SK-N-SH (cell line): ENCODE measurements at regions not wholly inside any gene's neighbourhood (a gene's known extent, or its start where the extent isn't known, plus 50 kb on each side); places are given as distances from the start of the nearest gene placed in this dataset.

Experiments used
- CTCF ChIA-PET: fragments of 300-600, 350-600 bp; formaldehyde crosslinking; extraction: SDS; loops from one replicate; lab custom pipeline; 2021; lab: Yijun Ruan, JAX
- POLR2A ChIA-PET: fragments of 350-600 bp; sonication (Branson Sonifier 250); formaldehyde crosslinking; extraction: SDS; loops from one replicate; lab custom pipeline; 2020; ENCODE audit warnings: antibody characterized with exemption, inconsistent platforms; lab: Yijun Ruan, JAX
- DNase-seq: peaks from one replicate; pipeline ENCODE4 v3.0.0; 2012
- H2AFZ ChIP-seq: fragments of 200-600 bp; sonication (generic); 2 replicates; pipeline ENCODE4 v1.8.1; 2016; ENCODE audit warnings: antibody characterized with exemption, mild to moderate bottlenecking, low read depth
- H3F3A ChIP-seq: fragments of 200-600 bp; sonication (generic); replicated peaks from 2 replicates; pipeline ENCODE3; 2016; ENCODE audit warnings: antibody characterized with exemption, mild to moderate bottlenecking; ENCODE audit not compliant: insufficient read depth
- H3K27ac ChIP-seq, 2 experiments: fragments of 200-500 bp in 1 of 2; fragments of 200-600 bp in 1 of 2; sonication (Bioruptor generic) in 1 of 2; sonication (generic), shearing (Covaris generic) in 1 of 2; 2 replicates each; pipeline versions ENCODE4 v1.5.1 to v1.6.1; 2014 to 2016; ENCODE audit warnings: low read depth in 2 of 2, inconsistent platforms in 1 of 2, low read length in 1 of 2, mild to moderate bottlenecking in 1 of 2, mixed read lengths in 1 of 2
- H3K27me3 ChIP-seq: fragments of 200-600 bp; sonication (generic), shearing (Covaris generic); 2 replicates; pipeline ENCODE4 v1.6.1; 2016; ENCODE audit warnings: mixed run types; ENCODE audit not compliant: insufficient read depth
- H3K36me3 ChIP-seq, 2 experiments: fragments of 200-500 bp in 1 of 2; fragments of 200-600 bp in 1 of 2; sonication (Bioruptor generic) in 1 of 2; sonication (generic) in 1 of 2; replicated peaks in 1 of 2; 2 replicates each; pipeline versions ENCODE3 to v1.5.1; 2014 to 2016; ENCODE audit warnings: low read length in 1 of 2, mild to moderate bottlenecking in 1 of 2; ENCODE audit not compliant: insufficient read depth in 2 of 2, control insufficient read depth in 1 of 2
- H3K4me1 ChIP-seq, 2 experiments: fragments of 200-500 bp in 1 of 2; fragments of 200-600 bp in 1 of 2; sonication (Bioruptor generic) in 1 of 2; sonication (generic), shearing (Covaris generic) in 1 of 2; 2 replicates each; pipeline versions ENCODE4 v1.5.1 to v1.6.1; 2014 to 2016; ENCODE audit warnings: low read depth in 1 of 2, low read length in 1 of 2, mixed run types in 1 of 2; ENCODE audit not compliant: insufficient read depth in 2 of 2, control insufficient read depth in 1 of 2
- H3K4me2 ChIP-seq: fragments of 200-600 bp; sonication (generic), shearing (Covaris generic); 2 replicates; pipeline ENCODE4 v1.6.1; 2017; ENCODE audit warnings: mixed run types
- H3K4me3 ChIP-seq, 2 experiments: fragments of 200-500 bp in 1 of 2; fragments of 200-600 bp in 1 of 2; sonication (Bioruptor generic) in 1 of 2; sonication (generic), shearing (Covaris generic) in 1 of 2; 2 replicates each; pipeline versions ENCODE4 v1.5.1 to v1.8.1; 2014 to 2016; ENCODE audit warnings: low read depth in 2 of 2, inconsistent platforms in 1 of 2, low read length in 1 of 2, mild to moderate bottlenecking in 1 of 2, mixed read lengths in 1 of 2, moderate library complexity in 1 of 2
- H3K79me2 ChIP-seq: fragments of 200-600 bp; sonication (generic); 2 replicates; pipeline ENCODE4 v1.8.1; 2017; ENCODE audit warnings: mild to moderate bottlenecking; ENCODE audit not compliant: insufficient read depth
- H3K9ac ChIP-seq: fragments of 200-600 bp; sonication (generic); 2 replicates; pipeline ENCODE4 v1.6.1; 2017; ENCODE audit warnings: mixed run types
- H3K9me2 ChIP-seq: fragments of 200-600 bp; sonication (generic); 2 replicates; pipeline ENCODE4 v1.6.1; 2017; ENCODE audit warnings: mixed run types
- H3K9me3 ChIP-seq: fragments of 200-600 bp; sonication (generic); 2 replicates; pipeline ENCODE4 v1.6.1; 2017; ENCODE audit warnings: mixed run types, mild to moderate bottlenecking, moderate library complexity
- H4K20me1 ChIP-seq: fragments of 200-600 bp; sonication (generic); 2 replicates; pipeline ENCODE4 v1.6.1; 2017; ENCODE audit warnings: mild to moderate bottlenecking, mixed run types; ENCODE audit not compliant: insufficient read depth
- EP300 ChIP-seq, 2 experiments: IDR thresholded peaks; 2 replicates each; pipeline versions ENCODE4 v1.4.0 to v1.6.1; 2012; ENCODE audit warnings: borderline replicate concordance in 1 of 2, low read depth in 1 of 2, low read length in 1 of 2
- EZH2phosphoT487 ChIP-seq: fragments of 200-600 bp; sonication (generic); IDR thresholded peaks from 2 replicates; pipeline ENCODE4 v1.6.1; 2017; ENCODE audit warnings: low read depth, mixed run types, mild to moderate bottlenecking, antibody characterized with exemption, moderate library complexity, borderline replicate concordance
- GATA2 ChIP-seq: sonication (generic); formaldehyde crosslinking; IDR thresholded peaks from 2 replicates; pipeline ENCODE4 v1.5.0; 2020; ENCODE audit warnings: mild to moderate bottlenecking, missing genetic modification reagents
- JUND ChIP-seq: IDR thresholded peaks from 2 replicates; pipeline ENCODE4 v1.4.0; 2012
- MEF2A ChIP-seq: IDR thresholded peaks from 2 replicates; pipeline ENCODE4 v1.4.0; 2012; ENCODE audit warnings: low read depth, borderline replicate concordance
- POLR2AphosphoS5 ChIP-seq: IDR thresholded peaks from 2 replicates; pipeline ENCODE4 v1.6.1; 2012; ENCODE audit warnings: low read depth, low read length
- RXRA ChIP-seq: IDR thresholded peaks from 2 replicates; pipeline ENCODE4 v1.4.0; 2012; ENCODE audit warnings: low read depth, mild to moderate bottlenecking, borderline replicate concordance
- SIN3A ChIP-seq: IDR thresholded peaks from 2 replicates; pipeline ENCODE4 v1.6.1; 2012; ENCODE audit warnings: low read depth, mild to moderate bottlenecking, low read length, moderate library complexity, borderline replicate concordance
- SMC3 ChIP-seq: IDR thresholded peaks from 2 replicates; pipeline ENCODE4 v1.6.1; 2012; ENCODE audit warnings: low read depth, low read length, improper control_type of control experiment
- TAF1 ChIP-seq: IDR thresholded peaks from 2 replicates; pipeline ENCODE4 v1.6.1; 2012; ENCODE audit warnings: low read depth, mild to moderate bottlenecking, low read length, moderate library complexity, borderline replicate concordance
- TCF12 ChIP-seq: IDR thresholded peaks from 2 replicates; pipeline ENCODE4 v1.4.0; 2012
- TEAD4 ChIP-seq: IDR thresholded peaks from 2 replicates; pipeline ENCODE4 v1.4.0; 2012; ENCODE audit warnings: mild to moderate bottlenecking, borderline replicate concordance; ENCODE audit not compliant: insufficient read depth
- YY1 ChIP-seq: IDR thresholded peaks from 2 replicates; pipeline ENCODE4 v1.4.0; 2012; ENCODE audit warnings: low read depth, mild to moderate bottlenecking
- WGBS: methylation state at CpG from one replicate; pipeline ENCODE4 v1.1.6; 2017; ENCODE audit warnings: low lambda C conversion rate; 5-methylcytosine and 5-hydroxymethylcytosine counted together
- TF ChIP-seq, protein P1 (sequence below): fragments of 150-350 bp; IDR thresholded peaks from 2 replicates; pipeline ENCODE4 v1.6.1; 2017; ENCODE audit warnings: antibody characterized with exemption, low read length, low read depth, borderline replicate concordance
- TF ChIP-seq, protein P2 (sequence below): IDR thresholded peaks from 2 replicates; pipeline ENCODE4; 2012
- TF ChIP-seq, protein P3 (sequence below): fragments of 200-600 bp; sonication (generic); IDR thresholded peaks from 2 replicates; pipeline ENCODE4 v1.6.1; 2017; ENCODE audit warnings: antibody characterized with exemption, mild to moderate bottlenecking, moderate library complexity
- TF ChIP-seq, protein P4 (sequence below): IDR thresholded peaks from 2 replicates; pipeline ENCODE4 v1.4.0; 2012; ENCODE audit warnings: low read depth, borderline replicate concordance
- TF ChIP-seq, protein P5 (sequence below): IDR thresholded peaks from 2 replicates; pipeline ENCODE4 v1.4.0; 2012; ENCODE audit warnings: low read depth, borderline replicate concordance

DNA sequence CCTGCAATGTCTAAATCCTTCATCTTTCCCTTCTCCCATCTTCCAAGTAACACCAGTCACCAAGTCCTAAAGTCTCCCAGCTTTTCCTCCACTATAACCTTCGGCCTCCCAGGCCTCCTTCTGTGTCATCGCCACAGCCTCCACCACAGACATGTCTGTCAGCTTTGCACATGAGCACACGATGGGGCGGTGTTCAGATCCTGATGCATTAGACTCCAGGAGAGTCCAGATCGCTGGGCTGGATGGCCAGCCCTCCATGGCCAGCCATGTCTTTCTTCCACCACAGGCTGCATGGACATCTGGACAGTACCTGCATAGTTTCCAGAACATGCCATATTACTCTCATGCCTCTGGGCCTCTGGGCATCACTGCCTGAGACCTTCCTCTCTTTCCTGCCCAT lies 974.2 kb upstream of the ZNF722 start:
- Histone ChIP-seq H4K20me1 (no peaks in the 10 kb centered on the region), H3K36me3 (no peaks in the 10 kb centered on the region), H3K27ac (no peak overlapping the region), H3K27me3 (no peaks in the 10 kb centered on the region), H3F3A (no peaks in the 10 kb centered on the region), H3K9me2 (no peaks in the 10 kb centered on the region), H3K4me2 (no peak overlapping the region), H3K79me2 (no peaks in the 10 kb centered on the region), H2AFZ (no peak overlapping the region), H3K4me1 (no peaks in the 10 kb centered on the region), H3K9ac (no peak overlapping the region), H3K4me3 (no peak overlapping the region), H3K9me3 (no peaks in the 10 kb centered on the region)
- ChIA-PET POLR2A (no interaction called here), CTCF (no interaction called here)
- WGBS, result 3% methylated on average over 5 of the region's 5 CpGs
- TF ChIP-seq RXRA (no peak), TCF12 (no peak), SMC3 (no peak)
- TF ChIP-seq, protein P1, sequence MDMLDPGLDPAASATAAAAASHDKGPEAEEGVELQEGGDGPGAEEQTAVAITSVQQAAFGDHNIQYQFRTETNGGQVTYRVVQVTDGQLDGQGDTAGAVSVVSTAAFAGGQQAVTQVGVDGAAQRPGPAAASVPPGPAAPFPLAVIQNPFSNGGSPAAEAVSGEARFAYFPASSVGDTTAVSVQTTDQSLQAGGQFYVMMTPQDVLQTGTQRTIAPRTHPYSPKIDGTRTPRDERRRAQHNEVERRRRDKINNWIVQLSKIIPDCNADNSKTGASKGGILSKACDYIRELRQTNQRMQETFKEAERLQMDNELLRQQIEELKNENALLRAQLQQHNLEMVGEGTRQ, result no peak
- DNase-seq, result no peak

DNA sequence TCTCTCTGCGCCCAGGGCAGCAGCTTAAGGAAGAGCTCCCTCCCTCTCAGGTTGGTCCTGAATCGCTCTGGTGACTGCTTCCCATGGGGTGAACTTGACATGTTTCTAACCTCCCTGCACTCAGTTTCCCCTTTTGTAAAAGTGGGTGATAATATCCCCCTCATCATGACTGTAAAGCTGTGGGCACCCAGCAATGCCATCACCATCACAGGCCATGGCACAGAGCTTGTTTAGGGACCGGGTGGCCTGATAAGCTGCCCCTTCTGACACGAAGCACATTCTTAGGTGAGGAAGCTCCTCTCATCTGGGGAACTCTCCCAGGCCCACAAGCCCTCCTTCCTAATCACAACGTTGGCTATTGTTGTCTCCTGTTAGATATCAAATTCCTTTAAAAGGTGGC lies 972.8 kb upstream of the ZNF722 start:
- DNase-seq, result no peak
- no peaks in the 10 kb centered on the region for H3K4me1 ChIP-seq
- TF ChIP-seq RXRA, result no peak
- TF ChIP-seq TCF12, result no peak
- TF ChIP-seq, protein P2, sequence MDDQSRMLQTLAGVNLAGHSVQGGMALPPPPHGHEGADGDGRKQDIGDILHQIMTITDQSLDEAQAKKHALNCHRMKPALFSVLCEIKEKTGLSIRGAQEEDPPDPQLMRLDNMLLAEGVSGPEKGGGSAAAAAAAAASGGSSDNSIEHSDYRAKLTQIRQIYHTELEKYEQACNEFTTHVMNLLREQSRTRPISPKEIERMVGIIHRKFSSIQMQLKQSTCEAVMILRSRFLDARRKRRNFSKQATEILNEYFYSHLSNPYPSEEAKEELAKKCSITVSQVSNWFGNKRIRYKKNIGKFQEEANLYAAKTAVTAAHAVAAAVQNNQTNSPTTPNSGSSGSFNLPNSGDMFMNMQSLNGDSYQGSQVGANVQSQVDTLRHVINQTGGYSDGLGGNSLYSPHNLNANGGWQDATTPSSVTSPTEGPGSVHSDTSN, result no peak
- TF ChIP-seq SIN3A, result no peak
- TF ChIP-seq, protein P3, sequence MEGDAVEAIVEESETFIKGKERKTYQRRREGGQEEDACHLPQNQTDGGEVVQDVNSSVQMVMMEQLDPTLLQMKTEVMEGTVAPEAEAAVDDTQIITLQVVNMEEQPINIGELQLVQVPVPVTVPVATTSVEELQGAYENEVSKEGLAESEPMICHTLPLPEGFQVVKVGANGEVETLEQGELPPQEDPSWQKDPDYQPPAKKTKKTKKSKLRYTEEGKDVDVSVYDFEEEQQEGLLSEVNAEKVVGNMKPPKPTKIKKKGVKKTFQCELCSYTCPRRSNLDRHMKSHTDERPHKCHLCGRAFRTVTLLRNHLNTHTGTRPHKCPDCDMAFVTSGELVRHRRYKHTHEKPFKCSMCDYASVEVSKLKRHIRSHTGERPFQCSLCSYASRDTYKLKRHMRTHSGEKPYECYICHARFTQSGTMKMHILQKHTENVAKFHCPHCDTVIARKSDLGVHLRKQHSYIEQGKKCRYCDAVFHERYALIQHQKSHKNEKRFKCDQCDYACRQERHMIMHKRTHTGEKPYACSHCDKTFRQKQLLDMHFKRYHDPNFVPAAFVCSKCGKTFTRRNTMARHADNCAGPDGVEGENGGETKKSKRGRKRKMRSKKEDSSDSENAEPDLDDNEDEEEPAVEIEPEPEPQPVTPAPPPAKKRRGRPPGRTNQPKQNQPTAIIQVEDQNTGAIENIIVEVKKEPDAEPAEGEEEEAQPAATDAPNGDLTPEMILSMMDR, result no peak
- TF ChIP-seq TEAD4, result no peak
- no peak for TF ChIP-seq POLR2AphosphoS5
- no peak for TF ChIP-seq EZH2phosphoT487
- no peak for TF ChIP-seq JUND
- TF ChIP-seq GATA2 (CRISPR knock-in tag), result no peak
- TF ChIP-seq, protein P4, sequence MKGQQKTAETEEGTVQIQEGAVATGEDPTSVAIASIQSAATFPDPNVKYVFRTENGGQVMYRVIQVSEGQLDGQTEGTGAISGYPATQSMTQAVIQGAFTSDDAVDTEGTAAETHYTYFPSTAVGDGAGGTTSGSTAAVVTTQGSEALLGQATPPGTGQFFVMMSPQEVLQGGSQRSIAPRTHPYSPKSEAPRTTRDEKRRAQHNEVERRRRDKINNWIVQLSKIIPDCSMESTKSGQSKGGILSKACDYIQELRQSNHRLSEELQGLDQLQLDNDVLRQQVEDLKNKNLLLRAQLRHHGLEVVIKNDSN, result no peak
- TF ChIP-seq, protein P5, sequence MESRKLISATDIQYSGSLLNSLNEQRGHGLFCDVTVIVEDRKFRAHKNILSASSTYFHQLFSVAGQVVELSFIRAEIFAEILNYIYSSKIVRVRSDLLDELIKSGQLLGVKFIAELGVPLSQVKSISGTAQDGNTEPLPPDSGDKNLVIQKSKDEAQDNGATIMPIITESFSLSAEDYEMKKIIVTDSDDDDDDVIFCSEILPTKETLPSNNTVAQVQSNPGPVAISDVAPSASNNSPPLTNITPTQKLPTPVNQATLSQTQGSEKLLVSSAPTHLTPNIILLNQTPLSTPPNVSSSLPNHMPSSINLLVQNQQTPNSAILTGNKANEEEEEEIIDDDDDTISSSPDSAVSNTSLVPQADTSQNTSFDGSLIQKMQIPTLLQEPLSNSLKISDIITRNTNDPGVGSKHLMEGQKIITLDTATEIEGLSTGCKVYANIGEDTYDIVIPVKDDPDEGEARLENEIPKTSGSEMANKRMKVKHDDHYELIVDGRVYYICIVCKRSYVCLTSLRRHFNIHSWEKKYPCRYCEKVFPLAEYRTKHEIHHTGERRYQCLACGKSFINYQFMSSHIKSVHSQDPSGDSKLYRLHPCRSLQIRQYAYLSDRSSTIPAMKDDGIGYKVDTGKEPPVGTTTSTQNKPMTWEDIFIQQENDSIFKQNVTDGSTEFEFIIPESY, result no peak
- TF ChIP-seq SMC3, result no peak
- no peak for TF ChIP-seq TAF1
- TF ChIP-seq EP300 (IDR thresholded peaks at IDR 0.05; ENCODE audit: borderline replicate concordance in 1 of 2, low read depth in 1 of 2, low read length in 1 of 2), result no peak
- no peak for TF ChIP-seq MEF2A
- no peak for TF ChIP-seq YY1
- no peaks in the 10 kb centered on the region for H3K36me3 ChIP-seq
- ChIA-PET CTCF (no interaction called here), POLR2A (no interaction called here)
- 1% methylated on average over 5 of the region's 5 CpGs for WGBS
- H2AFZ ChIP-seq, result no peak overlapping the region
- no peaks in the 10 kb centered on the region for H3F3A ChIP-seq
- H3K4me2 ChIP-seq, result no peak overlapping the region
- no peaks in the 10 kb centered on the region for H3K27me3 ChIP-seq
- no peaks in the 10 kb centered on the region for H3K9me3 ChIP-seq
- no peak overlapping the region for H3K4me3 ChIP-seq
- no peak overlapping the region for H3K9ac ChIP-seq
- H3K27ac ChIP-seq, result no peak overlapping the region
- H4K20me1 ChIP-seq, result no peaks in the 10 kb centered on the region
- H3K79me2 ChIP-seq, result no peaks in the 10 kb centered on the region
- H3K9me2 ChIP-seq, result no peaks in the 10 kb centered on the region
